NCI-H748 (cell line): ENCODE measurements at regions not wholly inside any gene's neighbourhood (a gene's known extent, or its start where the extent isn't known, plus 50 kb on each side); places are given as distances from the start of the nearest gene placed in this dataset.
"Not testable (repeated sequence)": the region's sequence is repeated elsewhere in the genome, so short reads cannot be mapped to it uniquely, and the experiment has no call there.

Source experiments
- DNase-seq: peaks from one replicate; lab custom pipeline; 2025; ENCODE audit not compliant: unreplicated experiment; lab: John Stamatoyannopoulos, UW

- no peak for DNase-seq
Measured at GRCh38 chr5:14054965-14055963, 87.9 kb upstream of the TRIO start.

- DNase-seq, result no peak
Measured at GRCh38 chr5:14054111-14054854, 88.9 kb upstream of the TRIO start.

- no peak for DNase-seq
Measured at GRCh38 chr5:14050821-14051220, 92.3 kb upstream of the TRIO start.

- DNase-seq, result no peak
Measured at GRCh38 chr5:14048434-14048833, 94.7 kb upstream of the TRIO start.

- no peak for DNase-seq
Measured at GRCh38 chr5:14041528-14042192, 97.2 kb upstream of the DNAH5 start.

GRCh38 chr5:14040542-14040941 is 96.1 kb upstream of the DNAH5 start:
- no peak for DNase-seq

GRCh38 chr5:14039576-14039975 is 95.1 kb upstream of the DNAH5 start:
- no peak for DNase-seq

- no peak for DNase-seq
Measured at GRCh38 chr5:14039063-14039462, 94.6 kb upstream of the DNAH5 start.

GRCh38 chr5:14038341-14038959 is 94.0 kb upstream of the DNAH5 start:
- DNase-seq, result no peak

- no peak for DNase-seq
Measured at GRCh38 chr5:14036947-14037346, 92.5 kb upstream of the DNAH5 start.

- no peak for DNase-seq
Measured at GRCh38 chr5:14036514-14036913, 92.0 kb upstream of the DNAH5 start.

- peak; percentile 60 for DNase-seq
Measured at GRCh38 chr5:14035859-14036503, 91.5 kb upstream of the DNAH5 start.

GRCh38 chr5:14034963-14035362 is 90.5 kb upstream of the DNAH5 start:
- no peak for DNase-seq

GRCh38 chr5:14032918-14033317 is 88.4 kb upstream of the DNAH5 start:
- no peak for DNase-seq

- DNase-seq, result peak; percentile 88
Measured at GRCh38 chr5:14028938-14029584, 84.6 kb upstream of the DNAH5 start.

- DNase-seq, result no peak
Measured at GRCh38 chr5:14028188-14028587, 83.7 kb upstream of the DNAH5 start.

GRCh38 chr5:14025569-14026286 is 81.2 kb upstream of the DNAH5 start:
- DNase-seq, result no peak

GRCh38 chr5:14022971-14023370 is 78.5 kb upstream of the DNAH5 start:
- no peak for DNase-seq

GRCh38 chr5:14020944-14021343 is 76.5 kb upstream of the DNAH5 start:
- not testable (repeated sequence) for DNase-seq
